ENCODE measurements at regions not wholly inside any gene's neighbourhood (a gene's known extent, or its start where the extent isn't known, plus 50 kb on each side); places are given as distances from the start of the nearest gene placed in this dataset.
"Not testable (repeated sequence)": the region's sequence is repeated elsewhere in the genome, so short reads cannot be mapped to it uniquely, and the experiment has no call there.

DNA sequence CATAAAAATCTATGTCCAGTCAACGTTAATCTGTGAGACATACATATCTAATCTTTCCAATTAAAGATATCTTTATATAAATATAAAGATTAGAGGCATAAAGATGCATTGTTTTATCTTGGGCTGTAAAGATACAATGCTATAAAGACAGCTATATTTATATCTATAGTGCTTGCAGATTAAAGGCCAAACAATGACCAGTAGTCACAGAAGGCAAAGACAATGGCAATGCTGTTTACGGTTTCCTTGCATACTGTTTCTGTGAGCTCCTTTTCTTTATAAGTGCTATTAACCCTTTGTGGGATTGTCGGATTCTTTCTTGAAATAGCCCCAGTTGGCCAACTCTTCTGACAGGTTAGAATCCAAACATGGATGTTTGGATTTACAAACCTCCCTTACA, 85.5 kb upstream of the SALL1 start:
- TF ChIP-seq, protein P1, sequence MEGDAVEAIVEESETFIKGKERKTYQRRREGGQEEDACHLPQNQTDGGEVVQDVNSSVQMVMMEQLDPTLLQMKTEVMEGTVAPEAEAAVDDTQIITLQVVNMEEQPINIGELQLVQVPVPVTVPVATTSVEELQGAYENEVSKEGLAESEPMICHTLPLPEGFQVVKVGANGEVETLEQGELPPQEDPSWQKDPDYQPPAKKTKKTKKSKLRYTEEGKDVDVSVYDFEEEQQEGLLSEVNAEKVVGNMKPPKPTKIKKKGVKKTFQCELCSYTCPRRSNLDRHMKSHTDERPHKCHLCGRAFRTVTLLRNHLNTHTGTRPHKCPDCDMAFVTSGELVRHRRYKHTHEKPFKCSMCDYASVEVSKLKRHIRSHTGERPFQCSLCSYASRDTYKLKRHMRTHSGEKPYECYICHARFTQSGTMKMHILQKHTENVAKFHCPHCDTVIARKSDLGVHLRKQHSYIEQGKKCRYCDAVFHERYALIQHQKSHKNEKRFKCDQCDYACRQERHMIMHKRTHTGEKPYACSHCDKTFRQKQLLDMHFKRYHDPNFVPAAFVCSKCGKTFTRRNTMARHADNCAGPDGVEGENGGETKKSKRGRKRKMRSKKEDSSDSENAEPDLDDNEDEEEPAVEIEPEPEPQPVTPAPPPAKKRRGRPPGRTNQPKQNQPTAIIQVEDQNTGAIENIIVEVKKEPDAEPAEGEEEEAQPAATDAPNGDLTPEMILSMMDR (conservative IDR thresholded peaks at IDR 0.05; ENCODE audit: low read depth, low read length) = no peak
- DNase-seq (ENCODE audit: low read depth) = no peak
- no peak overlapping the region for H3K4me3 ChIP-seq (ENCODE audit: low read depth, low read length)

DNA sequence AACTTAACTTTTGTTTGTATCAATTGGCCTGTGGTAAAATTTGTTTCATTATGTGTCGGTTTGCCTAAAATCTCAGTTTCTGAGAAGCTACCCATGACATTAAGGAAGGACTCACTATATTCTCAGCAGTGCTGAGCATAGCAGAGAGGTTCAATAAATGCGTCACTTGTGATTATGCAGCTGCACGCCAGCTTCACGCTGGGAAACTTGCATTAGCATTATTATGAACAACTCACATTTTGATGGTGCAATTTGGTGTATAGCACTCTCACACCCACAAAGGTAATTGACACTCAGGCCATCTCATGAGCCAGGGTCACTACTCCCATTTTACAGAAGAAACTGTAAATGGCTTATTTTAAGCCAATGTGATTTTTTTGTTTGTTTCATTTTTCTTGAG, 80.6 kb upstream of the SALL1 start:
- TF ChIP-seq, protein P1 (conservative IDR thresholded peaks at IDR 0.05; ENCODE audit: low read depth, low read length) = no peak
- H3K4me3 ChIP-seq (ENCODE audit: low read depth, low read length) = no peak overlapping the region
- no peak for DNase-seq (ENCODE audit: low read depth)

DNA sequence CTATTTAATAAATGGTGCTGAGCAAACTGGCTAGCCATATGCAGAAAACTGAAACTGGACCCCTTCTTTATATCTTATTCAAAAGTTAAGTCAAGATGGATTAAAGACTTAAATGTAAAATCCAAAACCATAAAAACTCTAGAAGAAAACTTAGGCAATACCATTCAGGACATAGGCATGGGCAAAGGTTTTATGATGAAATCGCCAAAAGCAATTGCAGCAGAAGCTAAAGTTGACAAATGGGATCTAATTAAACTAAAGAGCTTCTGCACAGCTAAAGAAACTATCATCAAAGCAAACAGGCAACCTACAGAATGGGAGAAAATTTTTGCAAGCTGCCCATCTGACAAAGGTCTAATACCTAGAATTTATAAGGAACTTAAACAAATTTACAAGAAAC, 79.0 kb upstream of the SALL1 start:
- not testable (repeated sequence) for DNase-seq (ENCODE audit: low read depth); H3K4me3 ChIP-seq (ENCODE audit: low read depth, low read length)

DNA sequence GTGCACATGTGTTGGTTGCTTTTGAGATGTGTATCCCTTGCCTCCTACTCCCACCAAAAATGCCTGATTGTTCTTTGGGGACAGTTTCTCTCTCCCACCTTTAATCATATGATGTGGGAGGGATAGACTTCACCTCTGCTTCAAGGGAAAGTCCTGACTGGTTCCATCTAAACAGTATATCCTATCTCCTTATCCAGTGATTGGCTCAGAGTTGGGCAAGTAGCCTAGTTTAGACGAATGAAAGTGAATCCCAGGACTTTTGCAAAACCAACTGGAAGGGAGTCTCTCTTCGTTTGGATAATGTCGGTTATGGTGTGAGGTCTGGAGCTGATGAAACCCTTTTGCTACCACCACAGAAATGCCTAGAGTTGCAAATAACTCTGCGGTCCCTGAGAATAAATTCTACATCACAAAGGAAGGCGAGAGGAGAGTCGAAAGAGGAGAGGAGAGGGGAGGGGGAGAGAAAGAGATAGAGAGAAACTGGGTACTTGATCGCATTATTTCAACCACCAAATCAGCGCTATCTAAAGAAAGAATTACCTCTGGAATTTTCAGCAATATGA, 77.1 kb upstream of the SALL1 start:
- DNase-seq (ENCODE audit: low read depth) = no peak
- TF ChIP-seq, protein P1 (conservative IDR thresholded peaks at IDR 0.05; ENCODE audit: low read depth, low read length) = no peak
- H3K4me3 ChIP-seq (ENCODE audit: low read depth, low read length) = no peak overlapping the region

DNA sequence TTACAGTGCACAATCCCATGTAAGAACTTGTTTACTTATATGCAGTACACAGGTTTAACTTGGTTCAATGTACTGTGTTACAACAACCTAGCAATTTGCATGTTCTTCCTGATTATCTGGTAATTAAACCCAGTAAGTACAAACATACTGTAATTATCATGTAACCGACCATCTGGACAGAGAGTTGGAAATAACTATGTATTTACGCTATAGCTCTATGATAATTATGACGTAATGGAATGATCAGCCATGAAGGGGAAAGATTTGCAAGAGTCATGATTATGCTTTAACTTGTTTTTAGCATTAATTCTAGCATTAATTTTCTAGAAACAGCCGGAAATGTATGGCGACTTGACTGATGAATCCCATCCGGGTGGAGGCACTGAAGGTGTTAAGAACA, 74.8 kb upstream of the SALL1 start:
- H3K4me3 ChIP-seq (ENCODE audit: low read depth, low read length) = no peak overlapping the region
- TF ChIP-seq, protein P1 (conservative IDR thresholded peaks at IDR 0.05; ENCODE audit: low read depth, low read length) = no peak
- no peak for DNase-seq (ENCODE audit: low read depth)

DNA sequence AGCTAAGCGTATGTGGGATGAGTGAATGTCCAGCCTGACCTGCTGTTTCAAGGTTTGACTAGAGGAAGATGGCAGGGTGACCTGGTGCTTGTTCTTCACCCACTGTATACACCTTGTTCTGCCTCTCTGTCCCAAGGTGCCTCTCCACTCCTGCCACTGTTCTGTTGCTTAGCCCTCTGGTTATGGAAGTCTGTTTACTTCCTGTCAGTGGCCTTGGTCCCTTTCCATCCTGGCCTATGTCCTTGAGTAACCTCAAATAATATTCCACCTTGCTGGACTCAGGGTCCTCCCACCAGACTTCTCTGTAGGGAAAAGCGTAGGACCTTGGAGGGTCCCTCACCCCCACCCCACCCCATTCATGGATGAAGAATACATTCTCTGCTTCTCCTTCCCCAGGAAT, 73.2 kb upstream of the SALL1 start:
- TF ChIP-seq, protein P1 (conservative IDR thresholded peaks at IDR 0.05; ENCODE audit: low read depth, low read length) = no peak
- no peak overlapping the region for H3K4me3 ChIP-seq (ENCODE audit: low read depth, low read length)
- DNase-seq (ENCODE audit: low read depth) = no peak

DNA sequence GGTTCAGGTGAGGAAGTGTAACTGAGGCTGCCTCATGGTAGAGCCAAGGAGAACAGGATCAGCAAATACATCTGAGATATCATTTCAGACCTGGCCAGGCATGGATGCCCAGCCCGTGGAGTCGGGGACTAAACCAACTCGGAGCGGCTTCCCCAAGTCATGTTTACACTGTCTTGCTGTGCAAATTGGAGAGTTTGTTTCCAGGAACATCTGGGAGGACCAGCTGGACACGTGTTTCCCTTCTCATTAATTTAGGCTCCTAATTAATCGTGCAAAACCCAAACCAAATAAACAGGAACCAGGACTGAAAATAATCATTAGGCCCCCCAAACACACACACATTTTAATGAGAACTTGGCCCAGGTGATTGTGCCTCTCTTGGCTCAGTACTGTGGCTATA, 70.9 kb upstream of the SALL1 start:
- TF ChIP-seq, protein P1 (conservative IDR thresholded peaks at IDR 0.05; ENCODE audit: low read depth, low read length) = no peak
- no peak overlapping the region for H3K4me3 ChIP-seq (ENCODE audit: low read depth, low read length)
- DNase-seq (ENCODE audit: low read depth) = no peak

Data from epithelial cell of proximal tubule (primary cell).